DMS 273 (cell line): ENCODE measurements at regions not wholly inside any gene's neighbourhood (a gene's known extent, or its start where the extent isn't known, plus 50 kb on each side); places are given as distances from the start of the nearest gene placed in this dataset.

ENCODE experiments used
- DNase-seq: peaks from one replicate; lab custom pipeline; 2025; ENCODE audit not compliant: unreplicated experiment; lab: John Stamatoyannopoulos, UW

DNA sequence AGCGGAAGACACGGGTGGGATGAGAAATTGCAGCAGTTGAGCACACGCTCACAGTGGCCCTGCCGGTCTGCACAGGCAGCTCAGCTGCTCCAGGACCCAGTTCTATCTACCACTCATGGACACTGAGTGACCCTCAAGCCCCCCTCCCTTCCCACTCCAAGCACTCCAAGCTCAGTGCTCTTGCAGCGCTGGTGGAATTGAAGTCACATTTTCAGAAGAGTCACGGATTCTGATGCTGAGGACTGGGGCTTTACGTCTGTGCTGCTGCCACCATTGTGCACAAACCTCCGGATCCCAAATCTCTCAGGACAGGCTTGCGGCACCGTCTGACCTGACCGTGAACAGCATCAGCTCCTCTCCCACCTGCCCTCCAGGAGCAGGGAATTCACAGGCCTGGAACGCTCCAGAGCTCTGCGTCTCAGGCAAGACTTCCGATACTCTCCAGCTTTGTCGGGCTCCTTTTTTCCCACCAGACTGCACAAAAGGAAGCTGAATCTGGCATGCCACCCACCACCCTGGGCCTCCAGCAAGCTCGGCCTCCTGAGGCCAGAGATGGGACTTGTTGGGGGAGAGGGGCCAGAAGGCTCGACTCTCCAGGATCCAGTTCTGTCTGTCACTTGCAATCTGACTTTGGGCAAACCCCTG, 213.1 kb upstream of the RTL1 start:
- DNase-seq, result no peak

- DNase-seq, result no peak
These were observed 214.0 kb upstream of the RTL1 start for GRCh38 chr14:101117543-101117942.

GRCh38 chr14:101118233-101118632, 214.7 kb upstream of the RTL1 start:
- no peak for DNase-seq

DNA sequence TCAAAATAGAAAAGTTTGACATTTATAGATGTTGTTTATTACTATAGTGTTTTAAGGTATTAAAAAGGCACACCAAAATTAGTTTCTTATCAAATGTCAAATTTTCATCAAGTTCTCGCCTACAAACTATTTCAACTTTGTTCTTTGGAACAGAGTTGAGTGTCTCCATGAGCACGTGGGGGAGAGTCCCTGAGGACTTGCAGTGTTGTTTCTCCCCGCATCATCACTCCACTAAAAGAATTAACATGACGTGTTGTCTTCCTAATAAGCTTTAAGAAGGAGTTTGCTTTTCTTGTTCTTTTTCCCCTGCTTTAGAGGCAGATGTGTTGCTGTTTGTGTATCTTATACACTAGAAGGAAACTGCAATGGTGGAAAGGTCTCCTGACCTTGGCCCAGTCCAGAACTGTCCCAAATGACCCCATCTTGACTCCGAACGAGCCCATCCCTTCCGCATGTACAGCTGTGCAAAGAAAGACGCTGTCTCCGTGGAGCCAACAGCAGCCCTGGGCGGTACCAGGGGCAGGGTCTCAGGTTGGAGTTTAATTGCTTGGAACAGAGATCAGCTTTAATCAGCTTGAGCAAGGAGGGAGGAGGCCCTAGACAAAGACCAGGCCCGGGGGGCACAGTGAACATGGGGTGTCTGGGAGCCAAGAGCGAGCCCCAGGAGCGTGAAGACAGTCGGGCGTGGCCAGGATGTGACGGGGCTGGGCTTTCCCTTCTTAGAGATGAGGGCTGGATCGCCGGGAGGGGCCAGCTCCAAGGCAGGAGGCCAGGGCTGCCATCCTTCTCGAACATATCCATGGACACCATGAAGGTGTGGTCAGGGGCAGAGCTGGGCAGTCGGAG, 215.4 kb upstream of the RTL1 start:
- no peak for DNase-seq

GRCh38 chr14:101119830-101120571, 216.5 kb upstream of the RTL1 start:
- DNase-seq, result no peak

DNA sequence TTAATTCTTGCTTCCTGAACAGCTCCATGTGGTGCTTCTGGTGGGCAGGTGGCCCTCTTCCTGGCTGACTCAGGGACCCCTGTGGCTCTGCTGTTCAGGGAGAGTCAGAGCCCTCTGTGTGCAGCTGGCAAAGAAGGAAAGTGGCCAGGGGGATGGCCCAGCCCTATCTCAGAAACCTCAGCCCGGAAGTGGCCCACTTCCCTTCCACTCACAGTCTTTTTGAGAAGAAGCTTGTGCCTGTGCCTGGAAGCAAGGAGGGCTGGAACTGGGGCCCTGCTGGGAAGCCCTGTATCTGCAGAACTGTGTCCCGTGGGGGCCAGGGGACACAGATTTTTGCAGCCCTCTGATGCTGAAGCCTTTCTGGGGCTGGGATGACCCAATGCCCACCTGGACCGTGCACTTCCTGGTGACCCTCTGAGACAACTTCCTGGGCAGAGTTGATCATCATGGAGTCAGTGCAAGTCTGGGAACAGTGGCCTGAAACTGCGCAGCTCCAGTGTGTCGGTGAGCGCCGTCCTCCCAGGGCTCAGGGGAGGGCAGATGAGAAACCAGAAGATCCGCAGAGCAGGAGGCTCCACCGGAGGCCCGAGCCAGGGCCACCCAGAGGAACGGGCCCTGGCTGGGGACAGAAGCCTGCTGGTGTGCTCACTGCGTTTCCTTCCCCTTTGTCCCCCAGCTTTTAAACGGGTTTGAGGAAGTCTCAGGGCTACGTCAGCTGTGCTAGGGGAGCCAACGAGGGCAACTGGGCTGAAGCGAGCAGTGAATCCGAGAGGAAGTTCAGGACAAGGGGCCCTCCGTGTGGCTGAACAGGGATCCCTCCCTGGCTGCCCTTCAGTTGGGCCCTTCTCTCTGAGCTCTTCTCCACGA, 217.4 kb upstream of the RTL1 start:
- DNase-seq, result peak; percentile 19

DNA sequence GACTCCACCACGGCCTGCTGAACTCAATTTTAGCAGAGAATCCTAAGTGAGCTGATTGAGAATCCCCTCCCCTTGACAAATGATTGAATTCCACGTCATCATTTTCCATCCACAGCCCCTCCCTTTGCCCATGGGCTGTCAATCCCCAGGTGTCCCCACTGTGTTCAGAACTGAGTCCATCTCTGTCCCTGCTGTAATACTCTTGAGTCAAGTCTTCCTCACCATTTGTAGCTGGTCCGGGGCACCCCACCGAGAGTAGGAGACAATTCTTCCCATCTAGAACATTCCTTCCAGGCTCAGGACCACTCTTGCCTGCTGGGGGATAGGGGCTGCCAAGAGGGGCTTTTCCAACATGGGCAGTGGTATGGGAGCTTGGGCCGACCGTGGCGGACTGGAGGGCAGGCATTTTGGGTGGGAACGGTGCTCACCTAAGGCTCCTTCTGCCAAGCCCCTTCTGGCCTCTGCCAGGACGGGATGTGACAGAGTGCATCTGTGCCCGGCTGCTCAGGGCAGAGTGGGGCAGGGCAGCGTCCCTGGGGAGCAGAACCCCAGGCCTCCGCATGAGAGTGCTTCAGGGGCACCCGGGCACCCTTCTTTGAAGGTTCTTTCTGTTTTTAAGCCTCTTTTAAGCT, 218.1 kb upstream of the RTL1 start:
- DNase-seq, result no peak

DNA sequence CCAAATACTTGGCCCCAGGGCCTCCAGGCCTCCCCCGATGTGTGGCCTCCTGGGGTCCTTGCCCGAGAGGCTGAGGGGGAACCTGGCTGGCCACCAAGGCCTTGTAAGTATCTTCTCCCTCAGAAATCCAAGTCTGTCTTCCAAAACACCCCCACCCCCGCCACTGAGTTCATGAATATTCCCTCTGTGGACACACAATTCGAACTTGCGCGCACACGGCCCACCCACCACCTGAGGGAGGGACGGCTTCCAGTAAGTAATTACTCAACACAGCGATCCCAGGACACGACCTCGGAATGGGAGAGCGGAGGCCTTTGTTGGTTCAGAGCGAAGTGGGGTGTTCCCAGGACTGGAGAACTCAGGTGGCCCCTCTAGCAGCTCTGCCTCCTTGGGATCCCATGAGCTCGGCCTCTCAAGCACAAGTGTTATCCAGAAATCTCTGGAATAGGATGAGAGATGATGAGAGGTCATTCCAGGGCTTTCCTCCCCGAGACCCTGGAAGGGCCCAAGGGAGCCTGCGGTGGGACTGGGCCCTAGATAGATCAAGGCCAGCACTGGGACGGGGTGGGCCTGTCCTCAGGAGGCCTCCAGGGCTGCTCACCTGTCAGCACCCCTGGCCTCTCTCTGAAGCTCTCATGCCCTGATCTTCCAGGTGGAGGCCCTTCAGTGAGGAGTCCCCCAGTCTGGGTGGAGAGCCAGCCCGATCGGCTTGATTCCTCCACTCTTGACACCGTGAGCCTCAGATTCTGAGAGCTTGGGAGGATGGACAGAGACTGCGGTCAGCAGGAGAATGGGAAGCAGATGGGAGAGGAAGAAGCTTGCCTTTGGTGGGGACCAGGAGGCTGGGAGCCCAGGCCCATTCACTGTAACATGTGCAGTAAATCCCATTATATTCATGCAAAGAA, 219.0 kb upstream of the RTL1 start:
- no peak for DNase-seq

DNA sequence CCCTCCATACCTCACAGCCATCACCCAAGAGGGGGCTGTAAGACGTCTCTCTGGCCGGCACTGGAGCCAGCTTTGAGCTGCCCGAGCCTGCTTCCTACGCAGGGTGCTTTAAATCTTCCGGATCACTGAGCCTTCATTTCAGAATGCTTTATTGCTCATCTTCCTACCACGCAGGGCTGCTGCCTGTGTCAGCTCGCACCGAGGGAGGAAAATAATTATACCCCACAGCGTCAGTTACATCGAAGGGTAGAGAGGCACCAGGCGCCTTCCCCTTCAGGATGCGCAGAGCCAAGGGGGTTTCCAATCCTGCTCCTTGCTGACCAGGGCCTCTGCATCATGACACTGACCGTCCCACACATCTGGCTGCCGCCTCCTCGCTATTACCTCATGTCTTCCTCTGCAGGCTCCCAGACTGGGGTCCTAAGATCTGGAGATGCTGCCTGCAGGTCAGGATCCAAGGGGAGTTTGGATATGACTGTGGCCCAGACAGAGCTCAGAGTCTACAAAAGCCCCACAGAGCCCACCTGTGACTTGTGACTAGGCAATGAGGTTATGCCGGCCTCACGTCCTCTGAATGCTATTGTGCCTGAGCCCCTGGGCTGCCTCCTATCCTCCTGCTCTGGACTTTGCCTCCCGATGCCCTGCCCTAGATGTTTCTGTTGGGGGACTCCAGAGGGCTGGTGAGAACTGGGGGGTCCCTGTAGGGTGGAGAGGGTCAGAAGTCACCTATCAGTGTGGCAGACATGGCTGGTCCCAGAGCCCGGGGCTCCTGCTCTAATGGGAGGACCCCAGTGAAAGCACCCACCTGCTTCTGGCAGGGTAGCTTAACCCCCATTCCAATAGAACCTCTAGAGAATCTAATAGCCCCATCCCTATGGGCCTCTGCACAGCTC, 220.3 kb upstream of the RTL1 start:
- DNase-seq, result no peak

GRCh38 chr14:101124815-101125214, 221.3 kb upstream of the RTL1 start:
- DNase-seq, result no peak

- DNase-seq, result no peak
These were observed 221.8 kb upstream of the RTL1 start for GRCh38 chr14:101125313-101125712.

GRCh38 chr14:101125719-101126651, 222.5 kb upstream of the RTL1 start:
- DNase-seq, result no peak

DNA sequence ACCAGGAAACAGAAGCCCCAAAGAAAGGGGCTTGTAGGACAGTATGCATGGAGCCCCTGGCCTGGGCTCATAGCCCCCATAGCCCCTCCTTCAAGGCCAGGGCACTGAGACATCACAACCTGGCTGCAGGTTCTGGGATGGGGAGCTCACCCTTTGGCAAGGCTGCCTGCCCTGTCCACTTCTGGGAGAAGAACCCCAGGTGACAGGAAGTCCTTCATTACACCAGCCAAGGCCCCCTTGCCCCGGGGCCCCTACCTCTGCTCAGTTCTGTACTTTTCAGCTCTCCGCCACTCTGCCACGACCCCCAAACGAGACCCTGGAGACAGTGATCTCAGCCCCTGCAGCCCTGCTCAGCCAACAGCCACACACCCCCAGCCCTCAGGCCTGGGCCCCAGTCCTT, 223.2 kb upstream of the RTL1 start:
- DNase-seq, result no peak

DNA sequence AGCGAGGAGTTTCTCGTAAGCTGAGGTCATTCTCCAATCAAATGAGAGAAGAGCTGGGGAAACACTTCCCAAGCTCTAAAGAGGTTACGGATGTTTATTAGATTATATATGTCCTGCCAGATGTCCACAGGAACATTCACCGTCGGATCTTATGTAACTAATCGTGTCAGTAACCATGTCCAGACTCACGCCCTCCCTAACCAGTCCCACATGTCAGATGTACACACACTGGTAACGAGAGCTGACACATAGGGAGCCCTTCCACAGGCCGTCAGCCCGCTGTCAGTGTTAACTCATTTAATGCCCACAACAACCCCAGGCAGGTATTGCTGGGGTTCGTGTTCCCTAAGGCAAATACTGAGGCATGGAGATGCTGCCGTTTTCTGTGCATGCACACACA, 223.7 kb upstream of the RTL1 start:
- no peak for DNase-seq

DNA sequence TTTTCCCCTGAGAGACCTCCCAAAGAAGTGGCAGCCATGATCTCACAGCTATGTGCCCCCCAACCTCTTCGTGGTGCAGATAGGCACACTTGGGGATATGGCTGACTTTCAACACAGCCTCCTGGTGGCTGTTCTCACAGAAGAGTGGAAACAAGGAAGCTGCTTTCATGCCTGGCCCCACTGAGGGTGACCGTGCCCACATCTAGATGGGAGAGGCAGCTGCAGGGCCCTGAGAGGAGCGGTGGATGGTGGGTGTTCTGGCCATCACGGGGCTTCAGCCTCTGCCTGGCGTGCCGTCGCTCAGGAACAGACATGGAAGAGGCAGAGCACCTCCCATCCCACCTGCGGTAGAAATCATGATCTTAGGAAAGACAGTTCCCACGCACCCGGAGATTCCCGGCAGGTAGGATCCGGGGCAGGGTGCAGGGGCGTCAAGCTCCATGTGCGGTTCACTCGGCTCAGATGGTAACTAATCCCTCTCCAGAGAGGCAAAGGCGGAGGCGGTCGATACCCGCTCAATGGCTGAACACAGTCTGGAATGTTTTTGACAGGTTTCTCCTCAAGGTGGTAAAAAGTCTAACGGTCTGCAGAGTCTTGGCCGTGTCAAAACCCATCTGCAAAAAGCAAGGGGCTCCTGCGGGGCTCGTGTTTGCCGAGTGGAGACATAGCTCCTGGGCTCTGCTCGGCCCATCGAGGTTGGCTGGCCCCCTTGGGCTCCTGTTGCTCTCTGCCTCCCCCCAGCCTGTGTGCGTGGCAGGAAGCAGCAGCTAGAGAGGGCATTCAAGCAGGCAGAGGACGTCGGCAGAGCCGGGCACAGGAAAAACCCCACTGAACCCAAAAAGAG, 225.2 kb upstream of the RTL1 start:
- no peak for DNase-seq

DNA sequence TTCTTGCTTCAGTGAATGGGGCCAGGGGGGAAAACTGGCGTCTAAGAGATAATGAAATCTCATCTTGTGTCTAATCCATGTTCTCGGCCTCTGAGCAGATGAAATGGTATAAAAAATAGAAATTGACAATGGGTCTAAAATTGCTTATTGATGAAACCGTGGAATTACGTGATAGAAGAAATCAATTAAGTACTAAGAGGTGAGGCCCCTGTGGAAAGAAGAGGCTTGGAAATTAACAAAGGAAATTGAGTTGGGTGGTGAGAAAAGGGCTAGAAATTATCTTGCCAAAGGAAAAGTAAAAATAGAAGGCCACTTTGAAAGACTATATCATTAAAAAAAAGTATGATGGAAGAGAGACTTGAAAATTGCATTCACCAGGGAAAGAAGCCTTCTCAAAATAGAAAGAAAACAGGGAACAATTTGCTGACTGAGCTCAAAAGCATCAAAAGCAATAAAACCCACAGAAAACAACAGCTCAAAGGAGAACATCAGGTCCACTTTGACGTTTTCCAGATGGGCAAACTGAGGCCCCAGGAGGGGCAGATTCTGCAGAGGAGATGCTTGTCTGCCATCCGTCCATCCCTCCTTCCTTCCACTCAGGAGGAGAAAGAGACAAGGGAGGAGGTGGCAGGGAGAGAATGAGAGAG, 226.1 kb upstream of the RTL1 start:
- DNase-seq, result no peak
